ENCODE measurements at regions not wholly inside any gene's neighbourhood (a gene's known extent, or its start where the extent isn't known, plus 50 kb on each side); places are given as distances from the start of the nearest gene placed in this dataset.

DNA sequence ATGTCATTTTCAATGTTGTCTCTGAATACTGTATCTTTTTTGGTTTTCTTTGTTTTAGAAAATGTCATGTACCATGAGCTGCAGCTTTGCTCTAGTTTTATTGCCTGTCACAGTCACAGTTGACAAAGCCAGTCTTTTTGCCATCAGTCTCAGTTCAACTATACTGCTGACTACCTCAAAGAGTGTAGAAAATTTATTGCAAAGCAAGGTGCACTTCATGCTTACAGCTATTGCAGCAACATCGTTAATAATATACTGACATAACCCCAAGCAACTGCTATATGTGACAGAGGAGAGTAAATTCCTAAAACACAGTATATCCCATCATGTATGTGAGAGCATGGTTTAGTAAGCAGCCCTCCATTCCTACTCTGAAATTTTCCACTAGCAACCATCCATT lies 2022.3 kb downstream of the ARAP2 start:
- TF ChIP-seq CTCF (IDR thresholded peaks at IDR 0.05) = no peak
- no peak for TF ChIP-seq POLR2A (IDR thresholded peaks at IDR 0.05)

Data from right lobe of liver (tissue), 4 donors.